ENCODE measurements at regions not wholly inside any gene's neighbourhood (a gene's known extent, or its start where the extent isn't known, plus 50 kb on each side); places are given as distances from the start of the nearest gene placed in this dataset.
A peak's percentile ranks its signal among the peaks of the same experiment; 100 is the strongest.
"Not testable (repeated sequence)": the region's sequence is repeated elsewhere in the genome, so short reads cannot be mapped to it uniquely, and the experiment has no call there.

- DNase-seq (ENCODE audit: low spot score in 2 of 2) (no peak), FAIRE-seq (no peak)
Measured at GRCh38 chr11:15300341-15300740, 185.6 kb downstream of the INSC start.

- DNase-seq (ENCODE audit: low spot score in 2 of 2), result no peak
- FAIRE-seq, result no peak
Measured at GRCh38 chr11:15307619-15308024, 192.9 kb downstream of the INSC start.

GRCh38 chr11:15308840-15309239 lies 194.1 kb downstream of the INSC start:
- no peak for DNase-seq (ENCODE audit: low spot score in 2 of 2)
- FAIRE-seq, result no peak

GRCh38 chr11:15309296-15309695 lies 194.6 kb downstream of the INSC start:
- FAIRE-seq (no peak), DNase-seq (ENCODE audit: low spot score in 2 of 2) (no peak)

- DNase-seq (ENCODE audit: low spot score in 2 of 2) (no peak), FAIRE-seq (no peak)
Measured at GRCh38 chr11:15313862-15314261, 199.1 kb downstream of the INSC start.

- no peak for FAIRE-seq
- no peak for DNase-seq (ENCODE audit: low spot score in 2 of 2)
Measured at GRCh38 chr11:15318814-15319213, 204.1 kb downstream of the INSC start.

GRCh38 chr11:15326520-15326919 lies 211.8 kb downstream of the INSC start:
- DNase-seq (ENCODE audit: low spot score in 2 of 2) (no peak), FAIRE-seq (no peak)

- DNase-seq (ENCODE audit: low spot score in 2 of 2), result peak; percentile 7 to 38
- no peak for FAIRE-seq
Measured at GRCh38 chr11:15327786-15328231, 213.1 kb downstream of the INSC start.

- FAIRE-seq (no peak), DNase-seq (ENCODE audit: low spot score in 2 of 2) (no peak)
Measured at GRCh38 chr11:15333407-15333806, 218.7 kb downstream of the INSC start.

GRCh38 chr11:15334766-15335165 lies 220.0 kb downstream of the INSC start:
- FAIRE-seq (no peak), DNase-seq (ENCODE audit: low spot score in 2 of 2) (no peak)

GRCh38 chr11:15336021-15336420 lies 221.3 kb downstream of the INSC start:
- FAIRE-seq, result no peak
- DNase-seq (ENCODE audit: low spot score in 2 of 2), result no peak

GRCh38 chr11:15339302-15339701 lies 224.6 kb downstream of the INSC start:
- FAIRE-seq (no peak), DNase-seq (ENCODE audit: low spot score in 2 of 2) (no peak)

GRCh38 chr11:15341587-15341986 lies 226.9 kb downstream of the INSC start:
- FAIRE-seq (no peak), DNase-seq (ENCODE audit: low spot score in 2 of 2) (no peak)

- no peak for DNase-seq (ENCODE audit: low spot score in 2 of 2)
- FAIRE-seq, result no peak
Measured at GRCh38 chr11:15342163-15342562, 227.4 kb downstream of the INSC start.

- FAIRE-seq (no peak), DNase-seq (ENCODE audit: low spot score in 2 of 2) (no peak)
Measured at GRCh38 chr11:15346907-15347306, 232.2 kb downstream of the INSC start.

- DNase-seq (ENCODE audit: low spot score in 2 of 2), result no peak
- no peak for FAIRE-seq
Measured at GRCh38 chr11:15347969-15348734, 233.4 kb downstream of the INSC start.

GRCh38 chr11:15349413-15349812 lies 234.7 kb downstream of the INSC start:
- FAIRE-seq, result no peak
- no peak for DNase-seq (ENCODE audit: low spot score in 2 of 2)

- FAIRE-seq, result no peak
- no peak for DNase-seq (ENCODE audit: low spot score in 2 of 2)
Measured at GRCh38 chr11:15361316-15361715, 246.6 kb downstream of the INSC start.

- DNase-seq (ENCODE audit: low spot score in 2 of 2); FAIRE-seq: not testable (repeated sequence)
Measured at GRCh38 chr11:15365286-15365685, 250.6 kb downstream of the INSC start.

- DNase-seq (ENCODE audit: low spot score in 2 of 2) (no peak), FAIRE-seq (no peak)
Measured at GRCh38 chr11:15367695-15368094, 253.0 kb downstream of the INSC start.

- no peak for FAIRE-seq
- DNase-seq (ENCODE audit: low spot score in 2 of 2), result no peak
Measured at GRCh38 chr11:15370495-15371147, 255.9 kb downstream of the INSC start.

GRCh38 chr11:15371533-15371932 lies 256.8 kb downstream of the INSC start:
- DNase-seq (ENCODE audit: low spot score in 2 of 2) (no peak), FAIRE-seq (no peak)
